HG03175 (cell line): ENCODE measurements at regions not wholly inside any gene's neighbourhood (a gene's known extent, or its start where the extent isn't known, plus 50 kb on each side); places are given as distances from the start of the nearest gene placed in this dataset.

Experiments used
- ATAC-seq: cut with Tn5 transposase; IDR thresholded peaks from one replicate; pipeline ENCODE4 v1.9.1; 2021; ENCODE audit warnings: mild to moderate bottlenecking, moderate library complexity; ENCODE audit not compliant: unreplicated experiment

- no peak for ATAC-seq
Observed at GRCh38 chr1:67559222-67559700, 125.7 kb upstream of the GADD45A start.

- ATAC-seq: no peak
Observed at GRCh38 chr1:67560580-67561255, 124.3 kb upstream of the GADD45A start.

GRCh38 chr1:67561704-67562113 lies 123.3 kb upstream of the GADD45A start:
- ATAC-seq: peak; percentile 85

GRCh38 chr1:67563684-67564083 lies 121.3 kb upstream of the GADD45A start:
- ATAC-seq: no peak

DNA sequence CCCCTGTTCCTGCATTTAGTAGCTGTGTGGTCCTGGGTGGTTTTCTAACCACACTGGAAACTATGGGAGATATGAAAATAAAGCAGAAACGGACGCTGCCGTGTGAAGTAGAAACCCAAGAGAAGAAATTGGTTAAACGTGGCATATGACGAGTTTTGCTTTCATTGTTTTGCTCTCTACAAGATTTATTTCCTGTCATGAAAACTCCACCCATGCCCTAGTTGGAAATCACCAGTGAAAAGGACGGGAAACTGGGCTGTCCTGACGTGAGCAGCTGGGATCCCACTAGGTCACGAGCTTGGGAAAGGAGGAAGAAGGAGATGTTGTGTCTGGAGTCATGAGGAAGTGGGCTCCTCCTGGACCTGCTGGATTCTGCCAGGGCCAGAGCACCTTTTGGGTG lies 120.8 kb upstream of the GADD45A start:
- ATAC-seq: no peak

GRCh38 chr1:67566803-67567377 lies 118.1 kb upstream of the GADD45A start:
- ATAC-seq: no peak

- ATAC-seq: no peak
Observed at GRCh38 chr1:67570486-67571143, 114.4 kb upstream of the GADD45A start.

GRCh38 chr1:67571406-67571805 lies 113.6 kb upstream of the GADD45A start:
- no peak for ATAC-seq

GRCh38 chr1:67571901-67572593 lies 113.0 kb upstream of the GADD45A start:
- no peak for ATAC-seq

GRCh38 chr1:67572594-67573221 lies 112.3 kb upstream of the GADD45A start:
- ATAC-seq: no peak

DNA sequence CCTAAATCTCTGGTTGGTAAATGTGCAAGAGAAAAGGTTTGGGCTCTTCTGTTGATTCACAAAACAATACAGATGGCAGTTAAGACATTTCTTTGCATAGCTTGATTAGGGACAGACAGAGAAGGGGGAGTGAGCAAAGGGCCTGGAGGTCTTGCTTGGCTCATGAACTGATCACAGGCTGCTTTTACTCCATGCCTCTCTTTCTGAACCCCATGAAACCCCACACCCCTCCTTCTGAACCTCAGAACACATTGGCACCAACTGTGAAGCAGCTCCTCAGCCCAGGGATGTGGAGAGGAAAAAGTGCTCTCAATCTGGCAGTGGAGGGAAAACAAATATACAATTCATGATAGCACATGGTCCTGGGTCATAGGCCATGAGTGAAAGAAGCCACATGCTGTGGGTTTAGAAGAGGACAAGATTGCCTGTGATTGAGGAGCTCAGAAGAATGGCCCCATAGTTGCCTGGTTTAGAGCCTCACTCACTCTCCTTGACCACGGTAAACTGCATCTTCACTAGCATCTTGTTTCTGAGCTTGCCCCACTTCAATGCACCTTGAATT lies 111.6 kb upstream of the GADD45A start:
- ATAC-seq: no peak

- ATAC-seq: no peak
Observed at GRCh38 chr1:67574221-67574620, 110.8 kb upstream of the GADD45A start.

DNA sequence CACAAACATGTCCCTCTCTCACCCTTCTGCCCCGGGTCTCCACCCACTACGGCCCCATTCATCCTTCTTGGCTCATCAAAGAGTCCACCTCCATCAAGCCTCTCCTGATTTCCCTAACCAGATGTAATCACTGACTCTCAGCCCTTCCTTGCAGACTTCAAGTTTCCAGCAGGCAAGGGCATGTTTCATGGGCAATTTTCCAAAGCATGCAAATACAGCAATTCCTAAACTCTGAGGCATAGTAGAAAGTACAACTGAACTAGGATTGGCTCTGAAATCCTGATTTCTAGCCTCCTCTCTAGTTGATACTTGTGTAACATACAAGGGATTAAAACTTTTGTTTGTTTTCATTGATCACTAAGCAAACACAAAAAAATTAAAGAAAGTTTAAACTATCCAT lies 109.1 kb upstream of the GADD45A start:
- no peak for ATAC-seq

DNA sequence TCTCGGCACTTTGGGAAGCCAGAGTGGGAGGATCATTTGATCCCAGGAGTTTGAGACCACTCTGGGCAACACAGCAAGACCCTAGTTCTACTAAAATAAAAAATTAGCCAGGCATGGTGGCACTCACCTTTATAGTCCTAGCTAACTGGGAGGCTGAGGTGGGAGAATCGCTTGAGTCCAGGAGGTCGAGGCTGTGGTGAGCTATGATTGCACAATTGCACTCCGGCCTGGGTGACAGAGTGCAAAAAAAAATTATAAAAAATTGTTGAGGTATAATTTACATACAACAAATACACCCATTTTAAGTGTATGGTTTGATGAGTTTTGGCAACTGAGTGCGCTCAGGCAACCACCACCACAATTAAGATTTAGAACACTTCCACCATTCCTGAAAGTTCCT lies 108.5 kb upstream of the GADD45A start:
- no peak for ATAC-seq

- ATAC-seq: no peak
Observed at GRCh38 chr1:67577646-67578045, 107.4 kb upstream of the GADD45A start.

DNA sequence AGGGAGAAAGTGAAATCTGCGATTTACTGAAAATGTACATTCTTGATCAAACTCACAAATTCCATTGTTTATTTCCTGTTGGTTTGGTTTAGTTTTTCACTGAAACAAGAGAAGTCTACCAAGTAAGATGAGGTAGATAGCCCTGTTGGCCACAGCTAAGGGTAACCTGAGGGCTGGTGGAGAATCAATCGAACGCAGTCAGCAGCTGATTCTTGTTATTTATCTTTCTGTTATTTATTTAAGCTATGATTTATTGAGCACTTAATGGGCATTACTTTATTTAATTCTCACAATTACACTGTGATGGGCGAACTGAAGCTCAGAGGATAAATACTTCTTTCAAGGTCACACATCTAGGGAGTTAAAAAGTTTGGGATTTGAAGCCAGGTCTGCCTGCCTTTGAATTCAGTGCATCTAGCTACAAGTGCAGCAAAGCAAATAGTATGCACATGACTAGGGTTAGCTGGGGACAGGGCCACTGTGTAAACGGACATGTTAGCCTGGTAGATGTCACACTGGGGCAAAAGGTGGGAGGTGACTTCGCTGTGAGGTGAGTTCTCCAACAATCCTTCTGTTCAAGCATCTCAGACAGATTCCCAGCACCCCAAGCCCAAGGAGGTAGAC lies 106.5 kb upstream of the GADD45A start:
- no peak for ATAC-seq

DNA sequence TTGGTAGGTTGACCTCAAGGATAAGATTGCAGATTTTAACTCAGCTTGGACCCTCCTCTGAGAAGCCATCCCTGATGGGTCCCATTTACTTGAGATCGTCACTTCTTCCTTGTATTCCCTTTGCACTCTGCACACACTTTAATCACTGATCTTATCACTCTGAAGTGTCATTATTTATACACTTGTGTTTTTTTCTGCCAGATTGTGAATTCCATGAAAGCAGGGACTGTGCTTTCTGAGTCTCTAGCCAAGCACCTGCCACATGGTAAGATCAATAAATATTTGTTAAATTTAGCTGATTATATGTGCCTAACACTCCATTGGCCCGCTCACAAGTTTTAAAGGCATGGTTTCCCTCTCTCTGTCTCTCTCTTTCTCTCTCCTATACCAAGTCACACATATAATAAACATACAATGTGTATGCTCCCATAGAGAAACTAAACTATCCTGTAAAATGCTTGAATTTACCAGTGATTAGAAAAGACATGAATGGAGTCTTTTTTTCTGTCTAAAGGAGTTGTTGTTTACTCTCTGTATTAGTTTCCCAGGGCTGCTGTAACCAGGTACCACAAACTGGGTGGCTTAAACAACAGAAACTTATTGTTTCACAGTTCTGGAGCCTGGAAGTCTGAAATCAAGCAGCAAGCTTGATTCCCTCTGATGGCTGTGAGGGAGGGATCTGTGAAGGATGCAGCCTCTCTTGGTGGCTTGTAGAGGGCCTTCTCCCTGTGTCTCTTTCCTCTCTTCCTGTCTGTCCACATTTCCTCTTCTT lies 105.2 kb upstream of the GADD45A start:
- ATAC-seq: no peak

- ATAC-seq: no peak
Observed at GRCh38 chr1:67580691-67581403, 104.2 kb upstream of the GADD45A start.
